Body of pancreas (tissue), 4 donors: ENCODE measurements at regions not wholly inside any gene's neighbourhood (a gene's known extent, or its start where the extent isn't known, plus 50 kb on each side); places are given as distances from the start of the nearest gene placed in this dataset.

Source experiments
- CTCF ChIP-seq, 7 experiments: fragments of 450-650 bp in 4 of 7; fragments of 200-600 bp in 3 of 7; sonication (generic) in 3 of 7; IDR thresholded peaks; one replicate each; pipeline ENCODE4 v1.5.1; 2016 to 2019; ENCODE audit warnings: antibody characterized with exemption in 7 of 7
- POLR2A ChIP-seq, 3 donors: fragments of 450-650 bp; IDR thresholded peaks; one replicate each; pipeline ENCODE4 v1.6.1; 2016; ENCODE audit warnings: antibody characterized with exemption in 3 of 3, mild to moderate bottlenecking in 2 of 3

- TF ChIP-seq CTCF (IDR thresholded peaks at IDR 0.05) (no peak), POLR2A (IDR thresholded peaks at IDR 0.05) (no peak)
Observed at GRCh38 chr6:9240861-9241260, 805.5 kb upstream of the SLC35B3 start.
